ENCODE measurements at regions not wholly inside any gene's neighbourhood (a gene's known extent, or its start where the extent isn't known, plus 50 kb on each side); places are given as distances from the start of the nearest gene placed in this dataset.

DNA sequence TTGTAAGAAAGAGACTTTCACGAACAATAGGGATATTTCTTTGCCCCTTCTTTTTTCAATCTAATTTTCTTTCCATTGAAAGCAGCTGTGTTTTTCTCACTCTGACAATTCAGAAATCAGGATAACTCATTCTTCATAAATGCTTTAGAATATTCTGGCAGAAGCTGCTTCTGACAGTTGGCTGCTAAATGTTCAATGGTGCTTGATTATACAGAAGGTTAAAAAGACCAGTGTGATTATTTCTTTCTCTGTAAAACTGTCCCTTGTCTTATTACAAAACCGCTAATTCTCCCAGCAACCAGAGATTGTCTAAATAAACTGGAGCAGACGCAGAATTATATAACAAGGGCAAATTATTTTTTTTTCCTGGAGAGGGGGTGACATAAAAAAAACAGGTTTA is 394.4 kb downstream of the SPRY2 start:
- ChIA-PET POLR2A (ENCODE audit: unreplicated experiment) (no interaction called here), CTCF (no interaction called here)
- no peak overlapping the region for H2BK20ac ChIP-seq (ENCODE audit: low read depth, low read length)
- ATAC-seq (ENCODE audit: low read depth) (no peak), DNase-seq (no peak)
- H3K14ac ChIP-seq (replicated peaks; ENCODE audit: low read depth, low read length): no peak overlapping the region
- H3K9me3 ChIP-seq (ENCODE audit: control insufficient read depth, insufficient read depth, low read length): no peaks in the 10 kb centered on the region
- no peak overlapping the region for H3K4me3 ChIP-seq (ENCODE audit: insufficient read depth, low read depth, low read length)
- dilution Hi-C loops (cut with HindIII; ENCODE audit: low sequenced_read_pairs, unreplicated experiment) (no loop called here), intact Hi-C loops (cut with micrococcal nuclease) (no loop called here), in situ Hi-C loops (cut with MboI; ENCODE audit: low sequenced_read_pairs) (no loop called here)
- no peaks in the 10 kb centered on the region for H3K4me1 ChIP-seq (ENCODE audit: control insufficient read depth, insufficient read depth, low read length)
- no peak overlapping the region for H3K9ac ChIP-seq (ENCODE audit: low read depth, low read length)
- TF ChIP-seq MAZ (IDR thresholded peaks at IDR 0.05; ENCODE audit: borderline replicate concordance, low read depth, low read length): no peak
- no peak for TF ChIP-seq MAFK (IDR thresholded peaks at IDR 0.05; ENCODE audit: low read depth, low read length)
- TF ChIP-seq RAD21 (IDR thresholded peaks at IDR 0.05; ENCODE audit: low read length): no peak
- no peak for TF ChIP-seq NFE2L2 (IDR thresholded peaks at IDR 0.05; ENCODE audit: low read depth, low read length)
- no peak for TF ChIP-seq MXI1 (IDR thresholded peaks at IDR 0.05; ENCODE audit: borderline replicate concordance, low read depth, low read length)
- TF ChIP-seq POLR2A (IDR thresholded peaks at IDR 0.05; ENCODE audit: low read depth, low read length): no peak
- TF ChIP-seq RCOR1 (IDR thresholded peaks at IDR 0.05; ENCODE audit: insufficient replicate concordance, low read length): no peak
- no peak for TF ChIP-seq BHLHE40 (IDR thresholded peaks at IDR 0.05; ENCODE audit: low read depth, low read length)
- TF ChIP-seq, protein P1, sequence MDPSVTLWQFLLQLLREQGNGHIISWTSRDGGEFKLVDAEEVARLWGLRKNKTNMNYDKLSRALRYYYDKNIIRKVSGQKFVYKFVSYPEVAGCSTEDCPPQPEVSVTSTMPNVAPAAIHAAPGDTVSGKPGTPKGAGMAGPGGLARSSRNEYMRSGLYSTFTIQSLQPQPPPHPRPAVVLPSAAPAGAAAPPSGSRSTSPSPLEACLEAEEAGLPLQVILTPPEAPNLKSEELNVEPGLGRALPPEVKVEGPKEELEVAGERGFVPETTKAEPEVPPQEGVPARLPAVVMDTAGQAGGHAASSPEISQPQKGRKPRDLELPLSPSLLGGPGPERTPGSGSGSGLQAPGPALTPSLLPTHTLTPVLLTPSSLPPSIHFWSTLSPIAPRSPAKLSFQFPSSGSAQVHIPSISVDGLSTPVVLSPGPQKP (IDR thresholded peaks at IDR 0.05; ENCODE audit: borderline replicate concordance, low read depth, low read length): no peak
- TF ChIP-seq SMC3 (IDR thresholded peaks at IDR 0.05; ENCODE audit: low read depth, low read length): no peak
- TF ChIP-seq RFX5 (IDR thresholded peaks at IDR 0.05; ENCODE audit: low read depth, low read length): no peak
- TF ChIP-seq, protein P2, sequence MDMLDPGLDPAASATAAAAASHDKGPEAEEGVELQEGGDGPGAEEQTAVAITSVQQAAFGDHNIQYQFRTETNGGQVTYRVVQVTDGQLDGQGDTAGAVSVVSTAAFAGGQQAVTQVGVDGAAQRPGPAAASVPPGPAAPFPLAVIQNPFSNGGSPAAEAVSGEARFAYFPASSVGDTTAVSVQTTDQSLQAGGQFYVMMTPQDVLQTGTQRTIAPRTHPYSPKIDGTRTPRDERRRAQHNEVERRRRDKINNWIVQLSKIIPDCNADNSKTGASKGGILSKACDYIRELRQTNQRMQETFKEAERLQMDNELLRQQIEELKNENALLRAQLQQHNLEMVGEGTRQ (IDR thresholded peaks at IDR 0.05; ENCODE audit: low read depth, low read length): no peak
- no peak for TF ChIP-seq CHD1 (IDR thresholded peaks at IDR 0.05; ENCODE audit: low read depth, low read length)
- no peak for TF ChIP-seq CEBPB (IDR thresholded peaks at IDR 0.05; ENCODE audit: low read depth, low read length)
- TF ChIP-seq, protein P3, sequence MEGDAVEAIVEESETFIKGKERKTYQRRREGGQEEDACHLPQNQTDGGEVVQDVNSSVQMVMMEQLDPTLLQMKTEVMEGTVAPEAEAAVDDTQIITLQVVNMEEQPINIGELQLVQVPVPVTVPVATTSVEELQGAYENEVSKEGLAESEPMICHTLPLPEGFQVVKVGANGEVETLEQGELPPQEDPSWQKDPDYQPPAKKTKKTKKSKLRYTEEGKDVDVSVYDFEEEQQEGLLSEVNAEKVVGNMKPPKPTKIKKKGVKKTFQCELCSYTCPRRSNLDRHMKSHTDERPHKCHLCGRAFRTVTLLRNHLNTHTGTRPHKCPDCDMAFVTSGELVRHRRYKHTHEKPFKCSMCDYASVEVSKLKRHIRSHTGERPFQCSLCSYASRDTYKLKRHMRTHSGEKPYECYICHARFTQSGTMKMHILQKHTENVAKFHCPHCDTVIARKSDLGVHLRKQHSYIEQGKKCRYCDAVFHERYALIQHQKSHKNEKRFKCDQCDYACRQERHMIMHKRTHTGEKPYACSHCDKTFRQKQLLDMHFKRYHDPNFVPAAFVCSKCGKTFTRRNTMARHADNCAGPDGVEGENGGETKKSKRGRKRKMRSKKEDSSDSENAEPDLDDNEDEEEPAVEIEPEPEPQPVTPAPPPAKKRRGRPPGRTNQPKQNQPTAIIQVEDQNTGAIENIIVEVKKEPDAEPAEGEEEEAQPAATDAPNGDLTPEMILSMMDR (conservative IDR thresholded peaks at IDR 0.05; ENCODE audit: low read depth, low read length): no peak
- TF ChIP-seq FOS (IDR thresholded peaks at IDR 0.05; ENCODE audit: low read depth, low read length): no peak
- H2BK5ac ChIP-seq (ENCODE audit: low read depth, low read length, poor library complexity, severe bottlenecking): no peak overlapping the region
- no peak overlapping the region for H2BK120ac ChIP-seq (ENCODE audit: low read depth, low read length)
- H4K8ac ChIP-seq (ENCODE audit: low read depth in 2 of 2, low read length in 2 of 2): no peak overlapping the region
- H3K27ac ChIP-seq (ENCODE audit: insufficient read depth, low read length): no peak overlapping the region
- no peaks in the 10 kb centered on the region for H3K9me1 ChIP-seq (ENCODE audit: insufficient read depth, low read length)
- no peak overlapping the region for H3K56ac ChIP-seq (ENCODE audit: extremely low read depth, insufficient read depth, low read length)
- WGBS, 2 experiments (ENCODE audit: extremely low coverage in 2 of 2, insufficient read length in 1 of 2): no CpG with 5 or more reads among the region's 3 CpGs
- BruUV-seq (replicated peaks): no TSS peak
- H4K91ac ChIP-seq (ENCODE audit: insufficient read depth, low read depth, low read length): no peak overlapping the region
- H4K5ac ChIP-seq (ENCODE audit: low read depth, low read length): no peak overlapping the region
- no peak overlapping the region for H3K4me2 ChIP-seq (ENCODE audit: low read depth, low read length)
- H2AK9ac ChIP-seq (replicated peaks; ENCODE audit: low read depth, low read length, poor library complexity): no peak overlapping the region
- H2BK15ac ChIP-seq (ENCODE audit: low read depth, low read length): no peak overlapping the region
- no peaks in the 10 kb centered on the region for H3K27me3 ChIP-seq (ENCODE audit: control insufficient read depth, insufficient read depth, low read length)
- no peaks in the 10 kb centered on the region for H4K20me1 ChIP-seq (ENCODE audit: insufficient read depth, low read length)
- H3K79me1 ChIP-seq (ENCODE audit: low read depth in 1 of 2, low read length in 2 of 2): no peaks in the 10 kb centered on the region
- H3K36me3 ChIP-seq (ENCODE audit: control insufficient read depth, insufficient read depth, low read length): no peaks in the 10 kb centered on the region
- no peak overlapping the region for H3K4ac ChIP-seq (ENCODE audit: low read depth, low read length)
- H3K23ac ChIP-seq (ENCODE audit: low read depth, low read length): no peak overlapping the region
- no peak overlapping the region for H2AK5ac ChIP-seq (ENCODE audit: low read depth, low read length)
- no peak overlapping the region for H2AFZ ChIP-seq (replicated peaks; ENCODE audit: low read length, poor library complexity)
- H3K18ac ChIP-seq (ENCODE audit: low read depth, low read length): no peak overlapping the region

Measured in IMR-90 (cell line).